Tongue (tissue), 2 donors: ENCODE measurements at regions not wholly inside any gene's neighbourhood (a gene's known extent, or its start where the extent isn't known, plus 50 kb on each side); places are given as distances from the start of the nearest gene placed in this dataset. TPM values are rescaled to one million over a fixed set of nuclear protein-coding genes. Genes with fewer than 3 reads are reported as not detected.
"Not testable (repeated sequence)": the region's sequence is repeated elsewhere in the genome, so short reads cannot be mapped to it uniquely, and the experiment has no call there.

Experiments used
- DNase-seq: peaks from one replicate; pipeline ENCODE4 v3.0.0-alpha.2; 2015
- small RNA-seq: library from RNA; depleted of rRNA; stranded (forward); fragments of <200 nt; gene quantifications from one replicate; pipeline ENCODE3, GENCODE V24; 2014; ENCODE audit warnings: low replicate concordance

DNA sequence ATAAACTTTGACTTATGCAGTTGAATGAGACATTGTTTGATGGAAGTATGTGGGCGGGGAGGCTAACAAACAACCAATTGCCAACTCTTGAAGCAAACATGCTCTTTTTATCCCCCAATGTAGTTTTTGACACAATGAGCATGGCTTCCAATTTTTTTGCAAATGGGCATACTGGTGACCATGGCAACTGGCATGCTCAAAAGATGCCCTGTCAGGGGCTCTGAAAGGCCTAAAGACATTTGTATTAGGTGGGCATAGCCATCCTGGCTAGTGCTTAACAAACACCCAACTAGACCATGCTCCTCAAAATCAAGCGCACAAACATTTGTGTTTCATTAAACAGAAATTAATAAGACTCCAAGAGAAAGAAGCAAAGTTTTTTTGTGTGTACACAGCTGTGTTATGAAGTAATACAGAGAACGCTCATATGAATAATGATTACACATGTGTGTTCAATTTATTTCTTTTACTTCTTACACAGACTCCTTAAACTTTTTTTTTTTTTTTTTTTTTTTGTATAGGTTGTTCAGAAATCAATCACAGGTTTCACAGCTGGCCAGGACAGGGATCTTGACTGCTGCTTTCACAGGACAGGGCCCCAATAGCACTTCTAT lies 95.6 kb downstream of the DLEU7 start:
- DNase-seq = no peak

DNA sequence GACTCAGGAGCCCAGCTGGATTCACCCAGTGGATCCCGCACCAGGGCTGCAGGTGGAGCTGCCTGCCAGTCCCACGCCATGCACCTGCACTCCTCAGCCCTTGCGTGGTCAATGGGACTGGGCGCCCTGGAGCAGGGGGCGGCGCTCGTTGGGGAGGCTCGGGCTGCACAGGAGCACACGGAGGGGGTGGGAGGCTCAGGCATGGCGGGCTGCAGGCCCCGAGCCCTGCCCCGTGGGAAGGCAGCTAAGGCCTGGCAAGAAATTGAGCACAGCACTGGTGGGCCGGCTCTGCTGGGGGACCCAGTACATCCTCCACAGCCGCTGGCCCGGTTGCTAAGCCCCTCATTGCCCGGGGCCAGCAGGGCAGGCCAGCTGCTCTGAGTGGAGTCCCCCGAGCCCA lies 90.3 kb downstream of the DLEU7 start:
- not testable (repeated sequence) for DNase-seq

DNA sequence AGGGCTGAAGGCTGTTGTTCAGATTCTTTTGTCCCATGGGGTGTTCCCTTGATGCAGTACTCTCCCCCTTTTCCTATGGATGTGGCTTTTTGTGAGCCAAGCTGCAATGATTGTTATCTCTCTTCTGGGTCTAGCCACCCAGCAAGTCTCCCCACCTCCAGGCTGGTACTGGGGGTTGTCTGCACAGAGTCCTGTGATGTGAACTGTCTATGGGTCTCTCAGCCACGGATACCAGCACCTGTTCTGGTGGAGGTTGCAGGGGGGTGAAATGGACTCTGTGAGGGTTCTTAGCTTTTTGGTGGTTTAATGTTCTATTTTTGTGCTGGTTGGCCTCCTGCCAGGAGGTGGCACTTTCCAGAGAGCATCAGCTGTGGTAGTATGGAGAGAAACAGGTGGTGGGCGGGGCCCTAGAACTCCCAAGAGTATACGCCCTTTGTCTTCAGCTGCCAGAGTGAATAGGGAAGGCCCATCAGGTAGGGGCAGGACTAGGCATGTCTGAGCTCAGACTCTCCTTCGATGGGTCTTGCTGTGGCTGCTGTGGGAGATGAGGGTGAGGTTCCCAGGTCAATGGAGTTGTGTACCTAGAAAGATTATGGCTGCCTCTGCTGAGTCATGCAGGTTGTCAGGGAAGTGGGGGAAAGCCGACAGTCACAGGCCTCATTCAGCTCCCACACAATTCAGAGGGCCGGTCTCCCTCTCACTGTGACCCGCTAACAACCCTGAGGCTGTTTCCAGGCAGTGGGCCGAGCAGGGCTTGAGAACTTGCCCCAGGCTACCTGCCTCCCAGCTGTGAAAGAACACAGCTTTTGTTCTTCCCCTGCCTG lies 87.4 kb downstream of the DLEU7 start:
- DNase-seq = peak; percentile 83

DNA sequence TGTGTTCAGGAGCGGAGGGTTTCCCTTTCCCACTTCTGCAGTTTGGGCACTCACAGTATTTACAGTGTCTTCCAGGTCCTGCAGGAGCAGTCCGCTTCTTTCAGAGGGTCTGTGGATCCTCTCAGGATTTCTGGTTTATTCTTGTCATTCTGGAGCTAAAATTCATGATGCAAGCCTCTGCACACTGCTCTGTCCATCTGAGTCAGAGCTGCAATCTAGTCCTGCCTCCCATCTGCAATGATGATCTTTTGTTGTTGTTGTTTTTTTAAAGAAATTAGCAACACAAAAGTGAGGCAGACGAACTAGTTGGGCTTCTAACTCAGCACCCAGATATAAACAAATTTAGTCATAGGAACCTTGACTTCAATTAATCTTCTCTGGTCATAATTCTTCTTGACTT lies 86.5 kb downstream of the DLEU7 start:
- DNase-seq = no peak

DNA sequence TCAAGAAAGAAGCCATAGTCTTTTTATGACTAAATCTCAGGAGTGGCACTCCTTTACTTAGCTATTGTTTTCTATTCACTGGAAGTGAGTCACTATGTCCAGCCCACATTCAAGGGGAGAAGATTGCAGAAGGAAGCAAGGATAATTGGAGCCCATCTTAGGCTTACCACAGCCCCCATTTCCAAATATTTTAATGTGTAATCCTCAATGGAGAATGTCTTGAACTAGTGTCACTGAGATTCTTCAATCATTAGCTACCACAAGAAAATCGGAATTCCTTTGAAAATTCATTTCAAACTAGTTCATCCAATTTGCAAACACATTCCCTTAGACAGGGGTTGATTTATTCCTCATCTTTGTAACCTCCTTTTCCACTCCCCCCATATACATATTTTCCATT lies 84.7 kb downstream of the DLEU7 start:
- DNase-seq = no peak

DNA sequence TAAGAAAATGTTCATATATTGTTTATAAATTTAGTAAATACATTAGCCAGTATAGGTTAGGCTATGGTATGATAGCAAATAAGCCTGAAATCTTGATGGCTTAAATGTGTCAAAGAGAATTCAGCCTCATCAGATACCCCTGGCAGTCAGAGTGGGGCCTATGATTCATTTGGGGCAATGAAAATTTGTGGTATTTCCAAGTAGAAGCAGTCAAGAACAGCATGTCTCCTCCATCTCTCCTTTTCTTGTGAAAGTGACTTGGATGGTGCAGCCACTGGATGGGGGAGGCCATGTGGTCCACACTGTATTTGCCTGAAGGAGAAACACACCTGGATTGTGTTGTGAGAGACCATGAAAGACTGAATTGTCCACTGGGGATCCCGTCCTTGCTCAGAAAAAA lies 82.7 kb downstream of the DLEU7 start:
- DNase-seq = no peak

DNA sequence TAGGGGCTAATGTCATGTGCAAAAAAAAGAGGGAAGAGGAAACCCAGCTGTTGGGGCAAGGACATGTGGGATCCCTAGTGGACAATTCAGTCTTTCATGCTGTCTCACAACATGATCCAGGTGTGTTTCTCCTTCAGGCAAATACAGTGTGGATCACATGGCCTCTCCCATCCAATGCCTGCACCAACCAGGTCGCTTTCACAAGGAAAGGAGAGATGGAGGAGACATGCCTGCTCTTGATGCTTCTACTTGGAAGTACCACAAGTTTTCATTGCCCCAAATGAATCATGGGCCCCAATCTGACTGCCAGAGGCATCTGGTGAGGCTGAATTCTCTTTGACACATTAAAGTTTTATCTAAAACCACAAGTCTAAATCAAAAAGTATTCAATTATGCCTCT lies 82.1 kb downstream of the DLEU7 start:
- DNase-seq = no peak

DNA sequence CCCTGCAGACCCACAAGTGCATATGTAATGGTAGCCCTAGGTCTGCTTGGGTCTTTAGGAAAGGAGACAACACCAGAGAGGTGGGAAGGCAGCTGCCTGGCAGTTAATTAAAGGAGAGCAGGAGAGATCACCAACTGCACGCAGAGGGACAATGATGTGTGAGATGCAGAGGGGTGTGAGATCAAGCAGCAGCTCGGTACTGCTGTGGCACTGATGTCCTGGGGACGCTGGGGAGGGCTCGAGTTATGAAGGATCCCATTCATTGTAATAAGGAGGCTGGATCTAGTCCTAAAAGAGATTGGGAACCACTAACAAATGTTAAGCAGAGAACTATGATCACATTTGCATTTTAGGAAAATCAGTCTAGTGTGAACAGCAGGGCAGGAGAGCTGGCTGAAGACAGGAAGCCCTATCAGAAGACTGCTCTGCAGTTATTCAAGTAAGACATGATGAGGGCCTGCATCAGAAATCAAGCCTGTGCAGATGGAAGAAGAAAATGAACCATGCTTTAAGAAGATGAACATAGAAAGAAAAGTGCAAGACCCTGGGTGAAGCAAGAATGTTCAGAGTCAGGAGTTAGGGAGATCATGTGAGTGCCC lies 80.4 kb downstream of the DLEU7 start:
- no peak for DNase-seq

DNA sequence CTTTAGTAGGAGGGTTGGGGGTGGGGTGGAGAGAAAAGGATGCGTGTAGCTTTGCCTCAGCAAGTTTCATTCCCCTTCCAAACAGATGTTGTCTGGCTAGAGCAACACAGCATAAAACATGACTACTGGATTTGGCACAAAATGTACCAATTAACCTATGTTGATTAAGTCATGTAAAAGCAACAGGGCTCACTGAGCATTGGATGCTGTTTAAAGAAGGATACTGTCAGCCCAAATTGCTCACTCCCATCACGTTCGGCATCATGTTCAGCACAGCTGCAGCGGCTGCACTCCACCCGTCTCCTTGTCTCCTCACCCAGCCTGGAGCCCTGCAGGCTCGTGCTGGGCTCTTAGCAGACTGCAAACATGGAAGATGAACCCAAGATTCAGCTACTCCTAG lies 77.5 kb downstream of the DLEU7 start:
- peak; percentile 83 for DNase-seq

DNA sequence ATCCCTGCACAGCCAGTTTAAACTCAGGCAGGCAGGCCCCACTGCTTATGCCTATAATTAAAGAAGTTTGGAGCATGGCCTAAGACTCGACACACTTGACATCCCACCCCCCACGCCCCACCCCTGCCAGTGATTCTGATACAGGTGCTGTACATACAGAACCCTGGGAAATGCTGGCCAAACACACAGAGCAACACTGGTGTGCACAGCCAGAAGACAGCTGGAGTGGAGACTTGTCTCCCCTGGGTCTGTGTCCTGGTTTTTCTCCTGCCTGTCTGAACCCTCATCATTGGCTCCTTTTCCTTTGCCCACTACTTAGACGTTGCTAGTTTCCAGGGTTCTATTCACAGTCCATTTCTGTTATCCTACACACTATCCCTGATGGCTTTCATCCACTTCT lies 76.8 kb downstream of the DLEU7 start:
- DNase-seq = peak; percentile 57

DNA sequence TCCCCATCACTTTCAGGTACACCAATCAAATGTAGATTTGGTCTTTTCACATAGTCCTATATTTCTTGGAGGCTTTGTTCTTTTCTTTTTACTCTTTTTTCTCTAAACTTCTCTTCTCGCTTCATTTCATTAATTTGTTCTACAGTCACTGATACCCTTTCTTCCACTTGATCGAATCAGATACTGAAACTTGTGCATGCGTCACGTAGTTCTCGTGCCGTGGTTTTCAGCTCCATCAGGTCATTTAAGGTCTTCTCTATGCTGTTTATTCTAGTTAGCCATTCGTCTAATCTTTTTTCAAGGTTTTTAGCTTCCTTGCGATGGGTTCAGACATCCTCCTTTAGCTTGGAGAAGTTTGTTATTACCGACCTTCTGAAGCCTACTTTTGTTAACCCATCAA lies 70.6 kb downstream of the DLEU7 start:
- not testable (repeated sequence) for DNase-seq

Small RNA genes lying in the stretch of these regions (small RNA-seq; reads per million reads assigned to genes)
- not detected for gene RF02109
- not detected for gene RF02110
